ENCODE measurements at regions not wholly inside any gene's neighbourhood (a gene's known extent, or its start where the extent isn't known, plus 50 kb on each side); places are given as distances from the start of the nearest gene placed in this dataset.

- no peaks in the 10 kb centered on the region for H3K9me3 Mint-ChIP-seq (ENCODE audit: low read depth, unreplicated experiment)
- no peak overlapping the region for H3K4me3 Mint-ChIP-seq (ENCODE audit: low read depth, unreplicated experiment)
- no peak overlapping the region for H3K27ac Mint-ChIP-seq (ENCODE audit: unreplicated experiment)
- H3K27me3 Mint-ChIP-seq (ENCODE audit: unreplicated experiment) = peaks cover 96% of the 10 kb centered on the region
- no peaks in the 10 kb centered on the region for H3K36me3 Mint-ChIP-seq (ENCODE audit: insufficient read depth, unreplicated experiment)
- CTCF ChIA-PET = no interaction called here
- no TSS peak for BruUV-seq (replicated peaks)
- H3K4me1 Mint-ChIP-seq (ENCODE audit: low read depth, unreplicated experiment) = peaks cover 8% of the 10 kb centered on the region
- DNase-seq = no peak
- no peak for TF ChIP-seq CTCF (IDR thresholded peaks at IDR 0.05; ENCODE audit: unreplicated experiment)
- intact Hi-C loops (cut with micrococcal nuclease; ENCODE audit: unreplicated experiment) = no loop called here
Measured at GRCh38 chr22:22358152-22358551, 113.6 kb downstream of the VPREB1 start.

GRCh38 chr22:22358686-22359085, 114.1 kb downstream of the VPREB1 start:
- TF ChIP-seq CTCF (IDR thresholded peaks at IDR 0.05; ENCODE audit: unreplicated experiment) = no peak
- Mint-ChIP-seq H3K27ac (ENCODE audit: unreplicated experiment) (no peak overlapping the region), H3K4me3 (ENCODE audit: low read depth, unreplicated experiment) (no peak overlapping the region), H3K36me3 (ENCODE audit: insufficient read depth, unreplicated experiment) (no peaks in the 10 kb centered on the region), H3K9me3 (ENCODE audit: low read depth, unreplicated experiment) (no peaks in the 10 kb centered on the region), H3K4me1 (ENCODE audit: low read depth, unreplicated experiment) (peaks cover 8% of the 10 kb centered on the region), H3K27me3 (ENCODE audit: unreplicated experiment) (peaks cover 96% of the 10 kb centered on the region)
- intact Hi-C loops (cut with micrococcal nuclease; ENCODE audit: unreplicated experiment) = no loop called here
- CTCF ChIA-PET = interaction anchor here (0.5 kb wide), 1 partner anchor 143 kb away, joined by 3 read pairs; no protein-coding TSS in a partner anchor
- no peak for DNase-seq
- no TSS peak for BruUV-seq (replicated peaks)

- Mint-ChIP-seq H3K4me1 (ENCODE audit: low read depth, unreplicated experiment) (peaks cover 8% of the 10 kb centered on the region), H3K27me3 (ENCODE audit: unreplicated experiment) (peaks cover 96% of the 10 kb centered on the region), H3K36me3 (ENCODE audit: insufficient read depth, unreplicated experiment) (no peaks in the 10 kb centered on the region), H3K27ac (ENCODE audit: unreplicated experiment) (no peak overlapping the region), H3K4me3 (ENCODE audit: low read depth, unreplicated experiment) (no peak overlapping the region), H3K9me3 (ENCODE audit: low read depth, unreplicated experiment) (no peaks in the 10 kb centered on the region)
- intact Hi-C loops (cut with micrococcal nuclease; ENCODE audit: unreplicated experiment) = no loop called here
- no peak for TF ChIP-seq CTCF (IDR thresholded peaks at IDR 0.05; ENCODE audit: unreplicated experiment)
- BruUV-seq (replicated peaks) = no TSS peak
- DNase-seq = no peak
- CTCF ChIA-PET = interaction anchor here (0.5 kb wide), 1 partner anchor 143 kb away, joined by 3 read pairs; no protein-coding TSS in a partner anchor
Measured at GRCh38 chr22:22359465-22359864, 114.9 kb downstream of the VPREB1 start.

- no peak overlapping the region for H3K27ac Mint-ChIP-seq (ENCODE audit: unreplicated experiment)
- intact Hi-C loops (cut with micrococcal nuclease; ENCODE audit: unreplicated experiment) = no loop called here
Measured at GRCh38 chr22:22360014-22360413, 115.4 kb downstream of the VPREB1 start.

More at GRCh38 chr22:22360014-22360413, 115.4 kb downstream of the VPREB1 start:
- BruUV-seq (replicated peaks) = no TSS peak
- DNase-seq = no peak
- Mint-ChIP-seq H3K4me1 (ENCODE audit: low read depth, unreplicated experiment) (peaks cover 8% of the 10 kb centered on the region), H3K9me3 (ENCODE audit: low read depth, unreplicated experiment) (peaks cover 2% of the 10 kb centered on the region), H3K27me3 (ENCODE audit: unreplicated experiment) (peaks cover 96% of the 10 kb centered on the region), H3K4me3 (ENCODE audit: low read depth, unreplicated experiment) (no peak overlapping the region), H3K36me3 (ENCODE audit: insufficient read depth, unreplicated experiment) (no peaks in the 10 kb centered on the region)
- CTCF ChIA-PET = no interaction called here
- no peak for TF ChIP-seq CTCF (IDR thresholded peaks at IDR 0.05; ENCODE audit: unreplicated experiment)
